HG03520 (cell line): ENCODE measurements at regions not wholly inside any gene's neighbourhood (a gene's known extent, or its start where the extent isn't known, plus 50 kb on each side); places are given as distances from the start of the nearest gene placed in this dataset.
"Not testable (repeated sequence)": the region's sequence is repeated elsewhere in the genome, so short reads cannot be mapped to it uniquely, and the experiment has no call there.

Experiments used
- ATAC-seq: cut with Tn5 transposase; IDR thresholded peaks from one replicate; pipeline ENCODE4 v1.9.1; 2021; ENCODE audit warnings: mild to moderate bottlenecking, moderate library complexity; ENCODE audit not compliant: unreplicated experiment

DNA sequence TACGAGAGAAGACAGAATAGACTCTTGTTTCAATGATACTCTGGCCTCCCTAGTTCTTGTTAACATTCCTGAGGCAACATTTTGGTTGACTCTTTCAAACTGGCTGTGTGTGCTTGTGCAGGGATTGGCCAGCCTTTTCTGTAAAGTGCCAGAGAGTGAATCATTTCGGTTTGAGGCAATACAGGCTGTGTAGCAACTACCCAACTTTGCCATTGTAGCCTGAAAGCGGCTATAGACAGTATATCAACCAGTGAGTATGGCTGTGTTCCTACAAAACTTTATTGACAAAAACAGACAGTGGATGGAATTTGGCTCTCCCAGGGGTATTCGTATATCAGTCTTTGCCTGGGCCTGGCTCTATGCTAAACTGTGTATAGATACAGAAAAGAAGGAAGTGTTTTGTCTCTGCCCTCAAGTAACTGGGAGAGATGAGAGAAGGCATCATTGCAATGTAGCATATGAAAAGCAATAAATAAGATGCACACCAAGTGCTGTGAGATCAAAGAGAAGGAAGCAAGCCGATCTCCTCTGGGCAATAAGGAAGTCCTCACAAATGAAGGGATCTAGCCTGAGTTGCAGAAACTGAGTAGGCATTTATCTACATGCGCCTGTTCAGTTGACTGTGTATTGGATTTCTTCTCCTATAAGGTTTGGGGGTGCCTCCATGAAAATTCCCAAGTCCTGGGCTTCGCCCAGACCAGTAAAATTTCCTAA lies 568.0 kb upstream of the KLF4 start:
- no peak for ATAC-seq

DNA sequence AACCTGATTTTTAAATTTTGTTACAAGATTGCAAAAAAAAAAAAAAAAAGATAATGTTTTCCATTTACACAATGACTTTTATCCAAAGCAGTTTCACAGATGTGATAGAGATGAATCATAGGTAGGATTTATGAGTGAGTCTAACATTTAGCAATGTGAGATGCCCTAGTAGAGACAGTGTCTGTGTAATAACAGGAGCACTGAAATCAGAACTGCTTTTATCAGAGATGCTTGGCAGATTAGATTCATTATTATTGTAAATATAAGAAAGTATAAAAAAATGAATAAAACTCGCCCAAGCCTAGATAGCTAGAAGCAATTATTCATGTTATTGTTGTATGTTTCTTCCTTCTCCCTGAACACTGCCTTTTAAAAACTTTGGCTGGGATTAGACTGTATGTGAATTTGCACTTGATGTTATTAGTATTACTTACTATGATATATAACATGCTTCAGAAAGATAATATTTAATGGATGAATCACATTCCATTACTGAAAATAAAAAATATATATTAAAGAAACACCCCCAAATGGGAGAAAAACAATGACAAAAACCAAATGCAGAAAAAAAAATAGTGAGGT lies 567.3 kb upstream of the KLF4 start:
- no peak for ATAC-seq

GRCh38 chr9:108056084-108056804 lies 566.7 kb upstream of the KLF4 start:
- no peak for ATAC-seq

DNA sequence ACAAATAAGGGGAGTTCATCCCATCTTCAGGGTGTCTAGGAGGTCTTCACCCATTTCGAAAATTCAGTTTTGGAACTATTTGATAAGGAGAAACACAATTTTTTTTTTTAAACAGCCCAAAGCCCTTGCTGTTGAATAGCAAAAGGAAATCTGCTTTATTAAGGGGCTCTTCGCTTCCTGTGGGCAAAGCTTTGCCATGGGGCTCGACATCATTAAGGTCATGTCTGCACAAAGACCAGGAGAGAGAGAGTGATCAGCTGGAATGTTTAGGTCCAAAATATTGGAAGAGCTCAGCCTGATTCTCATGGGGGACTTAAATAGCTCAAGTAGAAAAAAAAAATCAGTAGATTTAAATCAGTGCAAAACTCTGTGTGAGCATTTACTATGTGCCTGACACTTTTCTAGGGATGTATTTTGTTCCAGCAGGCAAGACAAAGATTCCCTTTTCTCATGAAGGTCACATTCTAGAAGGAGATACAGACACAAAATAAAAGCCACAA lies 564.6 kb upstream of the KLF4 start:
- no peak for ATAC-seq

GRCh38 chr9:108053555-108054061 lies 564.0 kb upstream of the KLF4 start:
- no peak for ATAC-seq

DNA sequence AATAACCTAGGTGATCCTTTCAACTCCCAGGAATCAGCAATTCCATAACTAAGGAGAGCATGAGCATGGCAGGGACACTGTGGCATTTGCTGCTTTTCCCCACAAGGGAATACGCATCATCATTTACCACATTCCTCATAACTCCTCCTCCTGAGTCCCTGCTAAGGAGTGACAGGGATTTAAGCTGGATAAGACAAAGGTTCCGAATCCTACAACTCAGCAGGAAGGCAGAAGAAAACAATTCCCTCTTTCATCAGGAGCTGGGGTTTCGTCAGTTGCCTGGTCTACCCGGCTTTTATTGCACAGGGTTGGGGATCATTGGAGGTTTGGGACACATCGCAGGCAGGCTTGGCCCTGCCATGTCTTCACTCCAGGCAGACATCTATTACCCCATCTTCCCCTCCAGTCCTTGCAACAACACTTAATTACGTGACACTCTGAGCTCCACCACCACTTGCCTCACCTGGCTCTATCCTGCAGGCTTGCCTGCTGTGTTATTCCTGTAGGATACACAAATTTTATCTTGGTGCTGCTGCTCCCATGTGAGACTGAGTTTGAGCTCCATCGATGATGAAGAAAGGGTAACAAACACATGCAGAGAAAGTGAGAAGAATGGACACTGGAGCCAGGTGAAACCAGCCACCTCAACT lies 563.0 kb upstream of the KLF4 start:
- ATAC-seq = no peak

DNA sequence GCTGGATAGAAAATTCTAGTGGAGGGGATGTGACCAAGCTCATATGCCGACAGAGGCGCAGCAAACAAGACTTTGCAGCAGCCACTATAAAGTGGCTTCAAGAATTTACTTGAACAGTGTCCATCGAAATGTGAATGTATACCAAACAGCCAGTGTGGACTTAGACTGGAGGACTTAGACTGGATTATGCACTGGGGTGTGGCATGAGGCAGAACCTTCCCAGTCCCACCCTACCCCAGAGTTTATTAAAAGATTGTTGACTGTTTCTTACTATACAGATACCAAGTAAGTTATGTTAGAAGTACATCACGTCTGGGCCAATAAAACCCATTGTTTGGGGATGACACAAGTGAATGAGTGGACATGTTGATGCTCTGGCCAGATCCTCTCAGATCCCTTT lies 561.3 kb upstream of the KLF4 start:
- no peak for ATAC-seq

- ATAC-seq = no peak
Measured at GRCh38 chr9:108049671-108050494, 560.3 kb upstream of the KLF4 start.

- ATAC-seq = no peak
Measured at GRCh38 chr9:108049026-108049607, 559.5 kb upstream of the KLF4 start.

- ATAC-seq = no peak
Measured at GRCh38 chr9:108048406-108049025, 558.9 kb upstream of the KLF4 start.

DNA sequence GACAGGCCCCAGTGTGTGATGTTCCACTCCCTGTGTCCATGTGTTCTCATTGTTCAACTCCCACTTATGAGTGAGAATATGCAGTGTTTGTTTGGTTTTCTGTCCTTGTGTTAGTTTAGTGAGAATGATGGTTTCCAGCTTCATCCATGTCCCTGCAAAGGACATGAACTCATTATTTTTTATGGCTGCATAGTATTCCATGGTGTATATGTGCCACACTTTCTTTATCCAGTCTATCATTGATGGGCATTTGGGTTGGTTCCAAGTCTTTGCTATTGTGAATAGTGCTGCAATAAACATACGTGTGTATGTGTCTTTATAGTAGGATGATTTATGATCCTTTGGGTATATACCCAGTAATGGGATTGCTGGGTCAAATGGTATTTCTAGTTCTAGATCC lies 558.2 kb upstream of the KLF4 start:
- ATAC-seq = not testable (repeated sequence)

DNA sequence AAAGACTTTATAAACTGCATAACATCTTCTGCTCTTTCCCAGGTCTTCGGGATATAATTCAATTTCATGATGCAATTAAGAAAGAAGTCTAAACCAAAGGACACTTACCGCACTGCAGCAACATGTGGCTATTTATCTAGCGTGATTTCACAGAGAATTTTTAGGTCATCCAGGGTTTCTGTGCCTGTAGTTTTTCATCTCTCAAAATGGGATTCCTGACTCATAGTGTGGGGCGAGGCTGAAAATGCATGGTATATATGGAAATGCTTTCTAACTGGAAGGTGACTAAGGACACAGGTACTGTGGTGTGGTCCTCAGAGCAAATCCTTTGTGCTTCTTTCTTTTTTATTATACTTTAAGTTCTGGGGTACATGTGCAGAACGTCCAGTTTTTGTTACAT lies 557.7 kb upstream of the KLF4 start:
- ATAC-seq = no peak

GRCh38 chr9:108045851-108046250 lies 556.3 kb upstream of the KLF4 start:
- no peak for ATAC-seq

- no peak for ATAC-seq
Measured at GRCh38 chr9:108043585-108043984, 554.0 kb upstream of the KLF4 start.

DNA sequence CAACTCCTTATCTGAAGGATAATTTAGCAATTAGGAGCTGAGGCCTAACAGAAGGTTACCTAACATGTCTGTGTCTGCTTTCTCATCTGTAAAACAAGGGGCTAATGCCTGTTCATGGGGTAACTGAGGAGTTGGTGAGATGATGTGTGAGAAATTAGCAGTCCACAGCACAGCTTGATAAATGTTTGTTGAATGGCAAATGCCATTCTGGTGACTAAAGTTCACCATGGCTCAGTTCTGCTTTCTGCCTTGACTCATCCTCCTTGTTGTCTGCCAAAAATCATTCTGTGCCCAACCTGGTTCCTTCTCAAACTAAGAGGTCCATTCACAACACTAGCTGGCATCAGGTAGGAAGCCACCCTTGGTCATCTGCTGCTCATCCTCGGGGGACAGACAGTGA lies 552.0 kb upstream of the KLF4 start:
- ATAC-seq = no peak

DNA sequence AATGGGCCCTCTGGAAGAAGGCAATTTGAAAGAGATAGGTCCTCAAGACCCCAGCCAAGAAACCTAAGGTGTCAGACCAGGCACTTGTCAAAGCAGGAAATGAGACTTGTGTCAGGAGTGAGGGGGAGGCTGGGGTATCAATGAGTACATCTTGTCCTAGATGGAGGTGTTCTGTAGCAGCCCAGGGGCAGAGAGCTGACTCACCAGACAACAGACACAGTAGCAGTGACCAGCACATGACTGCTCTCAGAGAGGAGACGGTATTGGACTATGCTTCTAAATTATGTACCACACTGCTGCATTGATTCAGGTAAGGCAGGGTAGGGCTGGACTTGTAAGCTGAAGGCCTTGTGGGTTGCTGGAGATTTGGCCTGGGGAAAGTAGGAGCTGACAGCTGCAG lies 551.2 kb upstream of the KLF4 start:
- no peak for ATAC-seq

DNA sequence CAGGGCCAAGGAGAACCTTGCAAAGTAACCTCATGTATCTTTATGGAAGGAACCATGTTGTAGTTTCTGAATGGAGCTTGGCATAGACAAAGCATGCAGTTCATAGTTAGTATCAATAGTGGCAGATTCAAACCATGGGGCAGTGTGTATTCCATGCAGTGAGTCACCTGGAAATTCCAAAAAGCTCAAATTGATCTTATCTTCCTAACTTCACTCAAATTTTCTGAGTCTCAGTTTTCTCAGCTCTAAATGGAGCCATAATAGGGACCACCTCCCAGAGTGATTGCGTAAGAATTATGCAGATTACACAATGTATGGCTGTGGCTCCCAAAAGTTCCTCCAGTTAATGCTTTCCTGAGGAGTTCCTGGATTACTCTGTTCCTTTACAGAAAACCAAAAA lies 549.9 kb upstream of the KLF4 start:
- ATAC-seq = no peak

- no peak for ATAC-seq
Measured at GRCh38 chr9:108039012-108039411, 549.4 kb upstream of the KLF4 start.

DNA sequence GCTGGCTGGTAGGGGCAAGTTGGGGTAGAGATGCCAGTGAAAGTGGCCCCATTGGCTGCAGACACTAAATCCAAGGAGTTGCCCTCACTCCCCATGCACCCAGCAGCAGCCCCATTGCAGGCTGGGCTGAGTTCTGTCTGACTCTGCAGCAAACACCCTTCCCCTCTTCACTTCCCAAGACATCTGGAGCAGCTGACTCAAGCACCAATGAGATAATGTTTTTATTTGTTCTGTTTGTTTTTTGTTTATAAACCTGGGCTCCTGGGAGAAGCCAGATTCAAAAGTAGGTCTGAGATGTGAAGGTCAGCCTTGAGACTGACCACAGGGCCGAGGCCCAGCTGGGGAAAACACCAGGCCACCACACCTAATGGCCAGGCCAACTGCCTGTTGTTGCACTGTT lies 545.9 kb upstream of the KLF4 start:
- no peak for ATAC-seq
